HG02623 (cell line): ENCODE measurements at regions not wholly inside any gene's neighbourhood (a gene's known extent, or its start where the extent isn't known, plus 50 kb on each side); places are given as distances from the start of the nearest gene placed in this dataset.
"Not testable (repeated sequence)": the region's sequence is repeated elsewhere in the genome, so short reads cannot be mapped to it uniquely, and the experiment has no call there.

Experiments
- ATAC-seq: cut with Tn5 transposase; IDR thresholded peaks from one replicate; pipeline ENCODE4 v1.9.1; 2021; ENCODE audit warnings: moderate library complexity; ENCODE audit not compliant: unreplicated experiment

- no peak for ATAC-seq
Observed at GRCh38 chr14:21880918-21881317, 207.3 kb upstream of the OR4E1 start.

- ATAC-seq, result no peak
Observed at GRCh38 chr14:21875791-21876190, 202.2 kb upstream of the OR4E1 start.

GRCh38 chr14:21874946-21875345 is 201.3 kb upstream of the OR4E1 start:
- ATAC-seq, result no peak

- no peak for ATAC-seq
Observed at GRCh38 chr14:21874167-21874566, 200.5 kb upstream of the OR4E1 start.

GRCh38 chr14:21868442-21869046 is 194.9 kb upstream of the OR4E1 start:
- ATAC-seq, result peak; percentile 72

GRCh38 chr14:21867541-21867940 is 193.9 kb upstream of the OR4E1 start:
- no peak for ATAC-seq

- no peak for ATAC-seq
Observed at GRCh38 chr14:21866479-21866878, 192.9 kb upstream of the OR4E1 start.

GRCh38 chr14:21863289-21863688 is 189.7 kb upstream of the OR4E1 start:
- no peak for ATAC-seq

GRCh38 chr14:21861153-21861552 is 187.5 kb upstream of the OR4E1 start:
- no peak for ATAC-seq

GRCh38 chr14:21860172-21860571 is 186.6 kb upstream of the OR4E1 start:
- no peak for ATAC-seq

- no peak for ATAC-seq
Observed at GRCh38 chr14:21852775-21853174, 179.2 kb upstream of the OR4E1 start.

GRCh38 chr14:21852061-21852664 is 178.5 kb upstream of the OR4E1 start:
- ATAC-seq, result no peak

- not testable (repeated sequence) for ATAC-seq
Observed at GRCh38 chr14:21846902-21847301, 173.3 kb upstream of the OR4E1 start.

- ATAC-seq, result no peak
Observed at GRCh38 chr14:21846227-21846885, 172.7 kb upstream of the OR4E1 start.

- ATAC-seq, result no peak
Observed at GRCh38 chr14:21840765-21841164, 167.1 kb upstream of the OR4E1 start.

GRCh38 chr14:21833836-21834235 is 160.2 kb upstream of the OR4E1 start:
- no peak for ATAC-seq

- no peak for ATAC-seq
Observed at GRCh38 chr14:21825845-21826244, 152.2 kb upstream of the OR4E1 start.

- ATAC-seq, result no peak
Observed at GRCh38 chr14:21825149-21825743, 151.6 kb upstream of the OR4E1 start.

- ATAC-seq, result no peak
Observed at GRCh38 chr14:21822109-21822508, 148.5 kb upstream of the OR4E1 start.

GRCh38 chr14:21820631-21821030 is 147.0 kb upstream of the OR4E1 start:
- ATAC-seq, result no peak

- not testable (repeated sequence) for ATAC-seq
Observed at GRCh38 chr14:21819891-21820290, 146.3 kb upstream of the OR4E1 start.

- ATAC-seq, result not testable (repeated sequence)
Observed at GRCh38 chr14:21817010-21817409, 143.4 kb upstream of the OR4E1 start.
